GM19467 (cell line): ENCODE measurements at regions not wholly inside any gene's neighbourhood (a gene's known extent, or its start where the extent isn't known, plus 50 kb on each side); places are given as distances from the start of the nearest gene placed in this dataset.

Experiments used
- ATAC-seq: cut with Tn5 transposase; IDR thresholded peaks from one replicate; pipeline ENCODE4 v1.9.1; 2021; ENCODE audit warnings: mild to moderate bottlenecking, moderate library complexity; ENCODE audit not compliant: unreplicated experiment

- no peak for ATAC-seq
Observed at GRCh38 chr13:74820809-74821208, 661.2 kb downstream of the TBC1D4 start.

GRCh38 chr13:74819549-74819948, 662.4 kb downstream of the TBC1D4 start:
- ATAC-seq: no peak

GRCh38 chr13:74816737-74817136, 665.2 kb downstream of the TBC1D4 start:
- ATAC-seq: no peak

GRCh38 chr13:74796157-74796556, 662.0 kb upstream of the KLF12 start:
- no peak for ATAC-seq

GRCh38 chr13:74795526-74795925, 661.3 kb upstream of the KLF12 start:
- no peak for ATAC-seq

- no peak for ATAC-seq
Observed at GRCh38 chr13:74794582-74794981, 660.4 kb upstream of the KLF12 start.

- no peak for ATAC-seq
Observed at GRCh38 chr13:74794147-74794546, 659.9 kb upstream of the KLF12 start.

- no peak for ATAC-seq
Observed at GRCh38 chr13:74784959-74785358, 650.8 kb upstream of the KLF12 start.

GRCh38 chr13:74778946-74779345, 644.7 kb upstream of the KLF12 start:
- ATAC-seq: no peak

- no peak for ATAC-seq
Observed at GRCh38 chr13:74778087-74778486, 643.9 kb upstream of the KLF12 start.

- ATAC-seq: no peak
Observed at GRCh38 chr13:74774264-74774663, 640.1 kb upstream of the KLF12 start.

- ATAC-seq: no peak
Observed at GRCh38 chr13:74773248-74773647, 639.0 kb upstream of the KLF12 start.

GRCh38 chr13:74771964-74772363, 637.8 kb upstream of the KLF12 start:
- no peak for ATAC-seq

- no peak for ATAC-seq
Observed at GRCh38 chr13:74770361-74770760, 636.2 kb upstream of the KLF12 start.

GRCh38 chr13:74769333-74769732, 635.1 kb upstream of the KLF12 start:
- no peak for ATAC-seq

GRCh38 chr13:74768521-74769085, 634.4 kb upstream of the KLF12 start:
- ATAC-seq: no peak

GRCh38 chr13:74767050-74767449, 632.8 kb upstream of the KLF12 start:
- no peak for ATAC-seq

- ATAC-seq: no peak
Observed at GRCh38 chr13:74765955-74766354, 631.8 kb upstream of the KLF12 start.

- no peak for ATAC-seq
Observed at GRCh38 chr13:74761801-74762757, 627.9 kb upstream of the KLF12 start.

- no peak for ATAC-seq
Observed at GRCh38 chr13:74758188-74758587, 624.0 kb upstream of the KLF12 start.

- no peak for ATAC-seq
Observed at GRCh38 chr13:74755065-74755464, 620.9 kb upstream of the KLF12 start.

GRCh38 chr13:74751739-74752138, 617.5 kb upstream of the KLF12 start:
- no peak for ATAC-seq
